ENCODE measurements at regions not wholly inside any gene's neighbourhood (a gene's known extent, or its start where the extent isn't known, plus 50 kb on each side); places are given as distances from the start of the nearest gene placed in this dataset.

DNA sequence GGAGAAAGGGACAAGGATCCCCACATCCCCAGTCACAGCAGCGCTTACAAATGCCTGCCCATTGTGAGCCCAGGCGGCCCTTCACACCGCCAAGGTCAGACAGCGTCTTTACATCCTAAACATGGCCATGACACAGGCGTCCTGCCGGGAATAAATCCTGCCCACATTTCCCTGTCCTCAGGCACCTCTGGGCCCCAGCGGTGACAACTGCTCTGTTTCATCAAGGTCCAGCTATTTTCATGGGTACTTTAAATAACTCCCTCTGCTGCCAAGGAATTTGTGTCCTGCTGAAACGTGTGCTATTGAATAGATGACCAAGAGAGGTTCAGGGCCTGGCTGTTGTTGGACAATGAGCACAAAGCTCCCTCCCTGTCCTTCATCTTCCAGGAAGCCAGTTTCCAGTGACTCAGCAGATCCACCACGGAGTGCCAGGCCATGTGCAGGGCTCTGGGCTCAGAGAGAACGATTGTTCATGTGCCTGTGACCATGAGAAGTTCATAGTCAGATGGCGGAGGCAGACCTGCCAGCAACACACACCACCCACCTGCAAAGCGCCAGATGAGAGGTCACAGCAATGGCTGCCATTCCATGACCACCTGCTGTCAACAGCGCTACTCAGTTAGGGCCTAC is 195.8 kb downstream of the MATN1 start:
- Histone ChIP-seq H3K4me1 (ENCODE audit: control insufficient read depth in 4 of 4, insufficient read depth in 4 of 4, low read length in 3 of 4) (peaks cover 0 to 8% (median 3%) of the 10 kb centered on the region in 4 donors), H3K27me3 (ENCODE audit: control insufficient read depth in 4 of 4, insufficient read depth in 4 of 4, low read length in 3 of 4) (no peaks in the 10 kb centered on the region), H3K36me3 (ENCODE audit: control insufficient read depth in 4 of 4, insufficient read depth in 3 of 4, low read depth in 1 of 4, low read length in 3 of 4) (no peaks in the 10 kb centered on the region), H3K4me3 (ENCODE audit: low read depth in 1 of 3, low read length in 3 of 3) (no peak overlapping the region), H3K9ac (ENCODE audit: low read depth in 1 of 2, low read length in 2 of 2) (no peak overlapping the region), H3K27ac (ENCODE audit: low read depth in 1 of 2, low read length in 2 of 2) (no peak overlapping the region), H3K9me3 (ENCODE audit: control insufficient read depth in 4 of 4, low read length in 3 of 4) (no peaks in the 10 kb centered on the region)
- TF ChIP-seq FOXA1 (IDR thresholded peaks at IDR 0.05) (no peak), HNF4A (conservative IDR thresholded peaks at IDR 0.05) (no peak), RAD21 (IDR thresholded peaks at IDR 0.05) (no peak), NR2F2 (IDR thresholded peaks at IDR 0.05) (no peak), EGR1 (IDR thresholded peaks at IDR 0.05; ENCODE audit: low read depth in 2 of 2) (no peak), RXRA (IDR thresholded peaks at IDR 0.05) (no peak), TAF1 (conservative IDR thresholded peaks at IDR 0.05) (no peak), GABPA (IDR thresholded peaks at IDR 0.05 in 1 of 2, conservative IDR thresholded peaks at IDR 0.05 in 1 of 2) (no peak), YY1 (IDR thresholded peaks at IDR 0.05) (no peak), FOXA2 (IDR thresholded peaks at IDR 0.05) (no peak), SP1 (IDR thresholded peaks at IDR 0.05) (no peak), ATF3 (IDR thresholded peaks at IDR 0.05) (no peak), HNF4G (IDR thresholded peaks at IDR 0.05) (no peak), JUND (IDR thresholded peaks at IDR 0.05) (no peak), MAX (IDR thresholded peaks at IDR 0.05) (no peak)
- TF ChIP-seq, protein P1, sequence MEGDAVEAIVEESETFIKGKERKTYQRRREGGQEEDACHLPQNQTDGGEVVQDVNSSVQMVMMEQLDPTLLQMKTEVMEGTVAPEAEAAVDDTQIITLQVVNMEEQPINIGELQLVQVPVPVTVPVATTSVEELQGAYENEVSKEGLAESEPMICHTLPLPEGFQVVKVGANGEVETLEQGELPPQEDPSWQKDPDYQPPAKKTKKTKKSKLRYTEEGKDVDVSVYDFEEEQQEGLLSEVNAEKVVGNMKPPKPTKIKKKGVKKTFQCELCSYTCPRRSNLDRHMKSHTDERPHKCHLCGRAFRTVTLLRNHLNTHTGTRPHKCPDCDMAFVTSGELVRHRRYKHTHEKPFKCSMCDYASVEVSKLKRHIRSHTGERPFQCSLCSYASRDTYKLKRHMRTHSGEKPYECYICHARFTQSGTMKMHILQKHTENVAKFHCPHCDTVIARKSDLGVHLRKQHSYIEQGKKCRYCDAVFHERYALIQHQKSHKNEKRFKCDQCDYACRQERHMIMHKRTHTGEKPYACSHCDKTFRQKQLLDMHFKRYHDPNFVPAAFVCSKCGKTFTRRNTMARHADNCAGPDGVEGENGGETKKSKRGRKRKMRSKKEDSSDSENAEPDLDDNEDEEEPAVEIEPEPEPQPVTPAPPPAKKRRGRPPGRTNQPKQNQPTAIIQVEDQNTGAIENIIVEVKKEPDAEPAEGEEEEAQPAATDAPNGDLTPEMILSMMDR (IDR thresholded peaks at IDR 0.05; ENCODE audit: low read depth, low read length, missing input control) = no peak
- TF ChIP-seq, protein P2, sequence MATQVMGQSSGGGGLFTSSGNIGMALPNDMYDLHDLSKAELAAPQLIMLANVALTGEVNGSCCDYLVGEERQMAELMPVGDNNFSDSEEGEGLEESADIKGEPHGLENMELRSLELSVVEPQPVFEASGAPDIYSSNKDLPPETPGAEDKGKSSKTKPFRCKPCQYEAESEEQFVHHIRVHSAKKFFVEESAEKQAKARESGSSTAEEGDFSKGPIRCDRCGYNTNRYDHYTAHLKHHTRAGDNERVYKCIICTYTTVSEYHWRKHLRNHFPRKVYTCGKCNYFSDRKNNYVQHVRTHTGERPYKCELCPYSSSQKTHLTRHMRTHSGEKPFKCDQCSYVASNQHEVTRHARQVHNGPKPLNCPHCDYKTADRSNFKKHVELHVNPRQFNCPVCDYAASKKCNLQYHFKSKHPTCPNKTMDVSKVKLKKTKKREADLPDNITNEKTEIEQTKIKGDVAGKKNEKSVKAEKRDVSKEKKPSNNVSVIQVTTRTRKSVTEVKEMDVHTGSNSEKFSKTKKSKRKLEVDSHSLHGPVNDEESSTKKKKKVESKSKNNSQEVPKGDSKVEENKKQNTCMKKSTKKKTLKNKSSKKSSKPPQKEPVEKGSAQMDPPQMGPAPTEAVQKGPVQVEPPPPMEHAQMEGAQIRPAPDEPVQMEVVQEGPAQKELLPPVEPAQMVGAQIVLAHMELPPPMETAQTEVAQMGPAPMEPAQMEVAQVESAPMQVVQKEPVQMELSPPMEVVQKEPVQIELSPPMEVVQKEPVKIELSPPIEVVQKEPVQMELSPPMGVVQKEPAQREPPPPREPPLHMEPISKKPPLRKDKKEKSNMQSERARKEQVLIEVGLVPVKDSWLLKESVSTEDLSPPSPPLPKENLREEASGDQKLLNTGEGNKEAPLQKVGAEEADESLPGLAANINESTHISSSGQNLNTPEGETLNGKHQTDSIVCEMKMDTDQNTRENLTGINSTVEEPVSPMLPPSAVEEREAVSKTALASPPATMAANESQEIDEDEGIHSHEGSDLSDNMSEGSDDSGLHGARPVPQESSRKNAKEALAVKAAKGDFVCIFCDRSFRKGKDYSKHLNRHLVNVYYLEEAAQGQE (IDR thresholded peaks at IDR 0.05) = no peak
- TF ChIP-seq, protein P3, sequence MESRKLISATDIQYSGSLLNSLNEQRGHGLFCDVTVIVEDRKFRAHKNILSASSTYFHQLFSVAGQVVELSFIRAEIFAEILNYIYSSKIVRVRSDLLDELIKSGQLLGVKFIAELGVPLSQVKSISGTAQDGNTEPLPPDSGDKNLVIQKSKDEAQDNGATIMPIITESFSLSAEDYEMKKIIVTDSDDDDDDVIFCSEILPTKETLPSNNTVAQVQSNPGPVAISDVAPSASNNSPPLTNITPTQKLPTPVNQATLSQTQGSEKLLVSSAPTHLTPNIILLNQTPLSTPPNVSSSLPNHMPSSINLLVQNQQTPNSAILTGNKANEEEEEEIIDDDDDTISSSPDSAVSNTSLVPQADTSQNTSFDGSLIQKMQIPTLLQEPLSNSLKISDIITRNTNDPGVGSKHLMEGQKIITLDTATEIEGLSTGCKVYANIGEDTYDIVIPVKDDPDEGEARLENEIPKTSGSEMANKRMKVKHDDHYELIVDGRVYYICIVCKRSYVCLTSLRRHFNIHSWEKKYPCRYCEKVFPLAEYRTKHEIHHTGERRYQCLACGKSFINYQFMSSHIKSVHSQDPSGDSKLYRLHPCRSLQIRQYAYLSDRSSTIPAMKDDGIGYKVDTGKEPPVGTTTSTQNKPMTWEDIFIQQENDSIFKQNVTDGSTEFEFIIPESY (IDR thresholded peaks at IDR 0.05) = no peak
- WGBS = 74% methylated on average over 13 of the region's 13 CpGs
- no peak for DNase-seq (ENCODE audit: low spot score)
